Naive thymus-derived CD4-positive, alpha-beta T cell (primary cell): ENCODE measurements at regions not wholly inside any gene's neighbourhood (a gene's known extent, or its start where the extent isn't known, plus 50 kb on each side); places are given as distances from the start of the nearest gene placed in this dataset.
A peak's percentile ranks its signal among the peaks of the same experiment; 100 is the strongest.

Experiments used
- ATAC-seq: fragments of 150-1000 bp; cut with Tn5 transposase; 2 replicates; pipeline ENCODE4 v1.10.0; 2021; ENCODE audit warnings: mild to moderate bottlenecking, moderate library complexity
- CTCF ChIA-PET: fragments of 350-600 bp; sonication (Branson Sonifier 250); formaldehyde crosslinking; loops from one replicate; lab custom pipeline; 2021; ENCODE audit warnings: antibody characterized with exemption; lab: Charles Lee
- POLR2A ChIA-PET: fragments of 350-600 bp; sonication (Branson Sonifier 250); formaldehyde crosslinking; loops from one replicate; lab custom pipeline; 2021; ENCODE audit warnings: antibody characterized with exemption, inconsistent platforms; lab: Charles Lee
- DNase-seq, 9 donors: peaks; one replicate each; pipeline versions ENCODE4 v3.0.0 to v3.0.0-alpha.2; 2020 to 2022; ENCODE audit warnings: mixed read lengths in 1 of 9
- H3K27ac ChIP-seq: one replicate; pipeline ENCODE4 v1.7.0; 2013; ENCODE audit warnings: mild to moderate bottlenecking, low read depth, low read length, moderate library complexity
- H3K27me3 ChIP-seq, 2 donors: one replicate each; pipeline ENCODE4 v1.7.0; 2013; ENCODE audit warnings: low read length in 2 of 2, mild to moderate bottlenecking in 2 of 2, moderate library complexity in 2 of 2; ENCODE audit not compliant: control insufficient read depth in 2 of 2, insufficient read depth in 2 of 2
- H3K36me3 ChIP-seq, 3 experiments: 1 replicate in 2 of 3; 2 replicates in 1 of 3; pipeline ENCODE4 v1.7.0; 2013; ENCODE audit warnings: low read length in 3 of 3, mild to moderate bottlenecking in 3 of 3, moderate library complexity in 1 of 3; ENCODE audit not compliant: insufficient read depth in 3 of 3, control insufficient read depth in 2 of 3
- H3K4me1 ChIP-seq, 2 donors: one replicate each; pipeline ENCODE4 v1.7.0; 2013; ENCODE audit warnings: low read length in 2 of 2, mild to moderate bottlenecking in 2 of 2, moderate library complexity in 1 of 2; ENCODE audit not compliant: control insufficient read depth in 2 of 2, insufficient read depth in 2 of 2
- H3K4me3 ChIP-seq: 2 replicates; pipeline ENCODE4 v1.7.0; 2013; ENCODE audit warnings: mild to moderate bottlenecking, low read length
- H3K9me3 ChIP-seq, 3 experiments: 1 replicate in 2 of 3; 2 replicates in 1 of 3; pipeline ENCODE4 v1.7.0; 2013; ENCODE audit warnings: low read length in 3 of 3; ENCODE audit not compliant: control insufficient read depth in 2 of 3
- H3K27ac Mint-ChIP-seq, 9 donors: one replicate each; pipeline ENCODE4 v1.8.0; 2020 to 2022; ENCODE audit warnings: mixed read lengths in 9 of 9, mild to moderate bottlenecking in 8 of 9, moderate library complexity in 5 of 9, inconsistent platforms in 2 of 9
- H3K27me3 Mint-ChIP-seq, 5 donors: one replicate each; pipeline ENCODE4 v1.8.0; 2021 to 2022; ENCODE audit warnings: mixed read lengths in 5 of 5, mild to moderate bottlenecking in 1 of 5
- H3K36me3 Mint-ChIP-seq, 5 donors: one replicate each; pipeline ENCODE4 v1.8.0; 2020 to 2022; ENCODE audit warnings: mixed read lengths in 5 of 5, mild to moderate bottlenecking in 3 of 5, inconsistent platforms in 1 of 5
- H3K4me1 Mint-ChIP-seq, 7 donors: one replicate each; pipeline ENCODE4 v1.8.0; 2020 to 2022; ENCODE audit warnings: mixed read lengths in 7 of 7, mild to moderate bottlenecking in 3 of 7, inconsistent platforms in 1 of 7
- H3K4me3 Mint-ChIP-seq, 10 donors: one replicate each; pipeline ENCODE4 v1.8.0; 2020 to 2022; ENCODE audit warnings: mild to moderate bottlenecking in 10 of 10, mixed read lengths in 10 of 10, moderate library complexity in 6 of 10, inconsistent platforms in 2 of 10
- H3K9me3 Mint-ChIP-seq, 11 donors: one replicate each; pipeline ENCODE4 v1.8.0; 2020 to 2022; ENCODE audit warnings: mixed read lengths in 11 of 11, mild to moderate bottlenecking in 4 of 11, inconsistent platforms in 1 of 11, moderate library complexity in 1 of 11
- intact Hi-C, 2 donors: fragments of 100-400 bp; cut with micrococcal nuclease; formaldehyde crosslinking; loops; one replicate each; pipeline ENCODE4 v1.15.1; 2023

GRCh38 chr5:33032271-33033070, 321.4 kb downstream of the NPR3 start:
- ATAC-seq (no peak), DNase-seq (no peak)
- intact Hi-C loops: no loop called here
- H3K27me3 Mint-ChIP-seq: peaks cover 0 to 4% (median 0%) of the 10 kb centered on the region in 5 donors
- no peaks in the 10 kb centered on the region for H3K4me1 ChIP-seq
- H3K4me3 ChIP-seq: no peak overlapping the region
- H3K27me3 ChIP-seq: no peaks in the 10 kb centered on the region
- H3K4me1 Mint-ChIP-seq: no peaks in the 10 kb centered on the region
- H3K4me3 Mint-ChIP-seq: no peak overlapping the region
- peaks cover 0 to 4% (median 0%) of the 10 kb centered on the region in 5 donors for H3K36me3 Mint-ChIP-seq
- no peaks in the 10 kb centered on the region for H3K9me3 ChIP-seq
- CTCF ChIA-PET: no interaction called here
- H3K27ac Mint-ChIP-seq: no peak overlapping the region
- H3K36me3 ChIP-seq: no peaks in the 10 kb centered on the region
- POLR2A ChIA-PET: no interaction called here
- no peak overlapping the region for H3K27ac ChIP-seq
- H3K9me3 Mint-ChIP-seq: peaks cover 0 to 19% (median 2%) of the 10 kb centered on the region in 11 donors

DNA sequence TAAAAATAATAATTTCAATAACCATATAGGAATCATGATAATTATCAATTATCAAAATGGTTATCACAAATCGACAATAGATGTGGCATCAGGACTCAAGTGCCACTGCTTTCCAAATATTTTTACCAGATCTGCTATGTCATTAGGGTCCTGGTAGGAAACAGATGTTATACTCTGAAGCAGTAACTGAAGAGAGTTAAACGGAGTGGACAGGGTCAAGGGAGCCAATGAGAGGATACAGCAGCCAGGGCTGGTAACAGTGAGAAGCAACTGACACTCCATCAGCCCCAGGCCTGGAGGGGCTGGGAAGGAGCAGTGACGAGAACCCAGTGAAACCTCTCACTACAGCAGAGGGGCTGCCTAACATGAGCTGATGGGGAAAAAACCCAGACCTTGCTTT, 322.4 kb downstream of the NPR3 start:
- Mint-ChIP-seq H3K4me3 (no peak overlapping the region), H3K4me1 (no peaks in the 10 kb centered on the region), H3K27ac (no peak overlapping the region), H3K9me3 (peaks cover 0 to 18% (median 1%) of the 10 kb centered on the region in 11 donors), H3K27me3 (peaks cover 0 to 4% (median 0%) of the 10 kb centered on the region in 5 donors), H3K36me3 (peaks cover 0 to 4% (median 0%) of the 10 kb centered on the region in 5 donors)
- H3K4me1 ChIP-seq: no peaks in the 10 kb centered on the region
- H3K27me3 ChIP-seq: no peaks in the 10 kb centered on the region
- intact Hi-C loops: no loop called here
- no peak for DNase-seq
- no peak overlapping the region for H3K4me3 ChIP-seq
- ChIA-PET POLR2A (no interaction called here), CTCF (no interaction called here)
- no peak overlapping the region for H3K27ac ChIP-seq
- no peaks in the 10 kb centered on the region for H3K9me3 ChIP-seq
- no peak for ATAC-seq
- no peaks in the 10 kb centered on the region for H3K36me3 ChIP-seq

DNA sequence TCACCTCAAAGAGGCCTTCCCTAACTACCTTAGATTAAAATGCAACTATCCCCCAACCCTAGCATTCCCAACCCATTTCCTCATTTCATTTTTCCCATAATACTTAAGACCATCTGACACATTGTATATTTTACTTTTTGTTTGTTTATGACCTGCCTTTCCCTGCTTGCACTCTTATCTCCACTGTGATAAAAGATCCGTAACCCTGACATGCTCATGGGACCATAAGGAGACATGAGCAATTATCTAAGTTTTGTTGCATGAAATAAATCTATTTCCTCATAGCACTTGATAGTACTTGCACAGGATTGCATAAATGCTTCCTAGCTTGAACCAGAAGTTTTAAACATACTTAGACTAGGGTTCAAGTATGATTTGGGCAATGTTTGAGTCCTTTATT, 323.7 kb downstream of the NPR3 start:
- Histone ChIP-seq H3K4me3 (no peak overlapping the region), H3K4me1 (no peaks in the 10 kb centered on the region), H3K27me3 (no peaks in the 10 kb centered on the region), H3K9me3 (no peaks in the 10 kb centered on the region), H3K27ac (no peak overlapping the region), H3K36me3 (no peaks in the 10 kb centered on the region)
- ChIA-PET POLR2A (no interaction called here), CTCF (interaction anchor here (0.6 kb wide), 1 partner anchor 19 kb away, joined by 5 read pairs; no protein-coding TSS in a partner anchor)
- Mint-ChIP-seq H3K27ac (no peak overlapping the region), H3K27me3 (peaks cover 0 to 4% (median 0%) of the 10 kb centered on the region in 5 donors), H3K4me3 (no peak overlapping the region), H3K9me3 (peaks cover 0 to 18% (median 1%) of the 10 kb centered on the region in 11 donors), H3K4me1 (no peaks in the 10 kb centered on the region), H3K36me3 (peaks cover 0 to 4% (median 0%) of the 10 kb centered on the region in 5 donors)
- intact Hi-C loops: no loop called here
- no peak for ATAC-seq
- DNase-seq: no peak

GRCh38 chr5:33035851-33036527, 324.9 kb downstream of the NPR3 start:
- POLR2A ChIA-PET: no interaction called here

GRCh38 chr5:33037076-33037475, 326.0 kb downstream of the NPR3 start:
- DNase-seq (no peak), ATAC-seq (no peak)
- Mint-ChIP-seq H3K36me3 (peaks cover 0 to 4% (median 0%) of the 10 kb centered on the region in 5 donors), H3K4me1 (no peaks in the 10 kb centered on the region), H3K27me3 (peaks cover 0 to 4% (median 0%) of the 10 kb centered on the region in 5 donors), H3K9me3 (peaks cover 0 to 24% (median 3%) of the 10 kb centered on the region in 11 donors), H3K27ac (no peak overlapping the region), H3K4me3 (no peak overlapping the region)
- intact Hi-C loops: no loop called here
- H3K27ac ChIP-seq: no peak overlapping the region
- POLR2A ChIA-PET: no interaction called here
- H3K27me3 ChIP-seq: no peaks in the 10 kb centered on the region
- H3K4me3 ChIP-seq: no peak overlapping the region
- no peaks in the 10 kb centered on the region for H3K36me3 ChIP-seq
- peaks cover 0 to 5% (median 0%) of the 10 kb centered on the region in 3 experiments for H3K9me3 ChIP-seq
- CTCF ChIA-PET: no interaction called here
- H3K4me1 ChIP-seq: no peaks in the 10 kb centered on the region

More at GRCh38 chr5:33035851-33036527, 324.9 kb downstream of the NPR3 start:
- no peak for ATAC-seq
- Mint-ChIP-seq H3K9me3 (peaks cover 0 to 19% (median 3%) of the 10 kb centered on the region in 11 donors), H3K4me1 (no peaks in the 10 kb centered on the region), H3K27ac (peak overlapping the region in 1 of 9 donors; percentile 23), H3K36me3 (peaks cover 0 to 4% (median 0%) of the 10 kb centered on the region in 5 donors), H3K4me3 (no peak overlapping the region), H3K27me3 (peaks cover 0 to 4% (median 0%) of the 10 kb centered on the region in 5 donors)
- Histone ChIP-seq H3K36me3 (no peaks in the 10 kb centered on the region), H3K27ac (no peak overlapping the region), H3K9me3 (peaks cover 0 to 5% (median 0%) of the 10 kb centered on the region in 3 experiments), H3K27me3 (no peaks in the 10 kb centered on the region), H3K4me1 (no peaks in the 10 kb centered on the region), H3K4me3 (no peak overlapping the region)
- CTCF ChIA-PET: no interaction called here
- DNase-seq: no peak
- intact Hi-C loops: no loop called here

- H3K9me3 Mint-ChIP-seq: peaks cover 0 to 14% (median 5%) of the 10 kb centered on the region in 11 donors
- POLR2A ChIA-PET: no interaction called here
- intact Hi-C loops: no loop called here
Measured at GRCh38 chr5:33041586-33041985, 330.5 kb downstream of the NPR3 start.

More at GRCh38 chr5:33041586-33041985, 330.5 kb downstream of the NPR3 start:
- peaks cover 0 to 5% (median 0%) of the 10 kb centered on the region in 3 experiments for H3K9me3 ChIP-seq
- Mint-ChIP-seq H3K27me3 (peaks cover 0 to 4% (median 0%) of the 10 kb centered on the region in 5 donors), H3K36me3 (peaks cover 0 to 4% (median 0%) of the 10 kb centered on the region in 5 donors), H3K4me3 (no peak overlapping the region), H3K27ac (no peak overlapping the region), H3K4me1 (no peaks in the 10 kb centered on the region)
- H3K4me3 ChIP-seq: no peak overlapping the region
- no peaks in the 10 kb centered on the region for H3K36me3 ChIP-seq
- CTCF ChIA-PET: no interaction called here
- DNase-seq: no peak
- H3K4me1 ChIP-seq: no peaks in the 10 kb centered on the region
- no peaks in the 10 kb centered on the region for H3K27me3 ChIP-seq
- ATAC-seq: no peak
- no peak overlapping the region for H3K27ac ChIP-seq
